Activated CD4-positive, alpha-beta T cell treated with anti-CD3 and anti-CD28 coated beads for 36 hours (primary cell): ENCODE measurements at regions not wholly inside any gene's neighbourhood (a gene's known extent, or its start where the extent isn't known, plus 50 kb on each side); places are given as distances from the start of the nearest gene placed in this dataset.
"Not testable (repeated sequence)": the region's sequence is repeated elsewhere in the genome, so short reads cannot be mapped to it uniquely, and the experiment has no call there.

Experiments used
- ATAC-seq: fragments of 200-7000 bp; cut with Tn5 transposase; one replicate; pipeline ENCODE4 v1.10.0; 2021; ENCODE audit warnings: mild to moderate bottlenecking, moderate library complexity
- CTCF ChIA-PET: fragments of 350-600 bp; sonication (Branson Sonifier 250); formaldehyde crosslinking; loops from one replicate; lab custom pipeline; 2021; ENCODE audit warnings: antibody characterized with exemption; lab: Charles Lee
- POLR2A ChIA-PET: fragments of 350-600 bp; sonication (Branson Sonifier 250); formaldehyde crosslinking; loops from one replicate; lab custom pipeline; 2021; ENCODE audit warnings: antibody characterized with exemption, inconsistent platforms; lab: Charles Lee
- DNase-seq: peaks from one replicate; pipeline ENCODE4 v3.0.0-alpha.2; 2020
- H3K27ac Mint-ChIP-seq: one replicate; pipeline ENCODE4 v1.8.0; 2021; ENCODE audit warnings: mixed read lengths
- H3K27me3 Mint-ChIP-seq: one replicate; pipeline ENCODE4 v1.8.0; 2021; ENCODE audit warnings: mixed read lengths
- H3K36me3 Mint-ChIP-seq: one replicate; pipeline ENCODE4 v1.8.0; 2021; ENCODE audit warnings: low read depth, mixed read lengths
- H3K4me1 Mint-ChIP-seq: one replicate; pipeline ENCODE4 v1.8.0; 2021; ENCODE audit warnings: mixed read lengths
- H3K4me3 Mint-ChIP-seq: one replicate; pipeline ENCODE4 v1.8.0; 2021; ENCODE audit warnings: mild to moderate bottlenecking, moderate library complexity, mixed read lengths
- H3K9me3 Mint-ChIP-seq: one replicate; pipeline ENCODE4 v1.8.0; 2021; ENCODE audit warnings: low read depth, mixed read lengths
- intact Hi-C, 2 experiments: fragments of 100-400 bp; cut with DNase I in 1 of 2; cut with micrococcal nuclease in 1 of 2; formaldehyde crosslinking; loops; one replicate each; pipeline versions ENCODE4 v1.14.2 to v1.15.1; 2022 to 2024; cut with DNase I, micrococcal nuclease

- no peak overlapping the region for H3K4me3 Mint-ChIP-seq
These were observed 139.3 kb downstream of the FAM76B start for GRCh38 chr11:95650276-95650675.

GRCh38 chr11:95647871-95648270 is 141.7 kb downstream of the FAM76B start:
- POLR2A ChIA-PET, result no interaction called here
- Mint-ChIP-seq H3K4me3 (no peak overlapping the region), H3K9me3 (peaks cover 7% of the 10 kb centered on the region), H3K4me1 (no peaks in the 10 kb centered on the region), H3K36me3 (no peaks in the 10 kb centered on the region), H3K27ac (no peak overlapping the region), H3K27me3 (peaks cover 4% of the 10 kb centered on the region)
- intact Hi-C loops, result no loop called here
- CTCF ChIA-PET, result interaction anchor here (0.6 kb wide), 1 partner anchor 230 kb away, joined by 3 read pairs; no protein-coding TSS in a partner anchor
- DNase-seq, result no peak
- ATAC-seq, result no peak

More at GRCh38 chr11:95650276-95650675, 139.3 kb downstream of the FAM76B start:
- Mint-ChIP-seq H3K36me3 (peaks cover 2% of the 10 kb centered on the region), H3K4me1 (no peaks in the 10 kb centered on the region), H3K27me3 (peaks cover 4% of the 10 kb centered on the region), H3K9me3 (no peaks in the 10 kb centered on the region), H3K27ac (no peak overlapping the region)
- CTCF ChIA-PET, result interaction anchor here (0.6 to 1.0 kb wide), 2 partner anchors 8 to 92 kb away, joined by 3 read pairs; no protein-coding TSS in a partner anchor
- intact Hi-C loops, result no loop called here
- DNase-seq, result no peak
- POLR2A ChIA-PET, result no interaction called here
- no peak for ATAC-seq

GRCh38 chr11:95647355-95647754 is 142.2 kb downstream of the FAM76B start:
- ChIA-PET POLR2A (no interaction called here), CTCF (interaction anchor here (0.6 kb wide), 1 partner anchor 230 kb away, joined by 3 read pairs; no protein-coding TSS in a partner anchor)
- no peak for ATAC-seq
- DNase-seq, result no peak
- H3K27me3 Mint-ChIP-seq, result peaks cover 2% of the 10 kb centered on the region
- intact Hi-C loops, result no loop called here
- peaks cover 7% of the 10 kb centered on the region for H3K9me3 Mint-ChIP-seq
- H3K4me3 Mint-ChIP-seq, result no peak overlapping the region
- H3K36me3 Mint-ChIP-seq, result no peaks in the 10 kb centered on the region
- no peak overlapping the region for H3K27ac Mint-ChIP-seq
- peaks cover 3% of the 10 kb centered on the region for H3K4me1 Mint-ChIP-seq

GRCh38 chr11:95641495-95641894 is 148.1 kb downstream of the FAM76B start:
- intact Hi-C loops, result loop anchor here (2.0 kb wide), 1 partner anchor 63 kb away; no protein-coding TSS in a partner anchor
- Mint-ChIP-seq H3K36me3 (peaks cover 2% of the 10 kb centered on the region), H3K27me3 (no peaks in the 10 kb centered on the region), H3K4me1 (peaks cover 15% of the 10 kb centered on the region), H3K9me3 (peaks cover 13% of the 10 kb centered on the region), H3K27ac (peak overlapping the region; percentile 49), H3K4me3 (no peak overlapping the region)
- ATAC-seq (peak; percentile 98), DNase-seq (peak; percentile 36)
- POLR2A ChIA-PET, result no interaction called here
- CTCF ChIA-PET, result interaction anchor here (0.8 to 1.2 kb wide), 3 partner anchors 9 to 139 kb away, joined by 3 read pairs; no protein-coding TSS in a partner anchor

- no peak for ATAC-seq
- ChIA-PET CTCF (no interaction called here), POLR2A (no interaction called here)
- H3K4me3 Mint-ChIP-seq, result no peak overlapping the region
- peaks cover 15% of the 10 kb centered on the region for H3K4me1 Mint-ChIP-seq
- DNase-seq, result no peak
- H3K27me3 Mint-ChIP-seq, result no peaks in the 10 kb centered on the region
- peaks cover 6% of the 10 kb centered on the region for H3K9me3 Mint-ChIP-seq
- peaks cover 2% of the 10 kb centered on the region for H3K36me3 Mint-ChIP-seq
- no peak overlapping the region for H3K27ac Mint-ChIP-seq
- intact Hi-C loops, result no loop called here
These were observed 151.1 kb downstream of the FAM76B start for GRCh38 chr11:95638501-95638900.

GRCh38 chr11:95625164-95625900 is 164.2 kb downstream of the FAM76B start:
- Mint-ChIP-seq H3K4me3 (no peak overlapping the region), H3K9me3 (peaks cover 4% of the 10 kb centered on the region), H3K27ac (peak overlapping the region; percentile 7), H3K4me1 (no peaks in the 10 kb centered on the region), H3K36me3 (no peaks in the 10 kb centered on the region), H3K27me3 (no peaks in the 10 kb centered on the region)
- ATAC-seq (no peak), DNase-seq (peak; percentile 6)
- POLR2A ChIA-PET, result no interaction called here
- CTCF ChIA-PET, result interaction anchor here (1.2 kb wide), 1 partner anchor 8 kb away, joined by 3 read pairs; no protein-coding TSS in a partner anchor
- intact Hi-C loops, result no loop called here

- CTCF ChIA-PET, result no interaction called here
- DNase-seq, result no peak
- Mint-ChIP-seq H3K4me1 (peaks cover 4% of the 10 kb centered on the region), H3K9me3 (peaks cover 20% of the 10 kb centered on the region), H3K27ac (no peak overlapping the region), H3K27me3 (no peaks in the 10 kb centered on the region), H3K36me3 (peaks cover 10% of the 10 kb centered on the region), H3K4me3 (no peak overlapping the region)
- intact Hi-C loops, result no loop called here
- POLR2A ChIA-PET, result no interaction called here
- no peak for ATAC-seq
These were observed 173.3 kb downstream of the FAM76B start for GRCh38 chr11:95616256-95616804.

GRCh38 chr11:95611827-95612226 is 177.8 kb downstream of the FAM76B start:
- Mint-ChIP-seq H3K27me3 (no peaks in the 10 kb centered on the region), H3K4me3 (no peak overlapping the region), H3K4me1 (no peaks in the 10 kb centered on the region), H3K36me3 (no peaks in the 10 kb centered on the region), H3K27ac (no peak overlapping the region), H3K9me3 (no peaks in the 10 kb centered on the region)
- CTCF ChIA-PET, result no interaction called here
- DNase-seq (no peak), ATAC-seq (no peak)
- intact Hi-C loops, result no loop called here
- POLR2A ChIA-PET, result no interaction called here

GRCh38 chr11:95610185-95610584 is 179.4 kb downstream of the FAM76B start:
- intact Hi-C loops, DNase-seq, POLR2A ChIA-PET, CTCF ChIA-PET, H3K4me1 Mint-ChIP-seq, H3K27ac Mint-ChIP-seq, H3K9me3 Mint-ChIP-seq, H3K27me3 Mint-ChIP-seq, H3K4me3 Mint-ChIP-seq, H3K36me3 Mint-ChIP-seq, ATAC-seq: not testable (repeated sequence)

- Mint-ChIP-seq H3K27me3 (no peaks in the 10 kb centered on the region), H3K9me3 (no peaks in the 10 kb centered on the region), H3K27ac (no peak overlapping the region), H3K36me3 (no peaks in the 10 kb centered on the region), H3K4me3 (no peak overlapping the region), H3K4me1 (no peaks in the 10 kb centered on the region)
- intact Hi-C loops, result no loop called here
- CTCF ChIA-PET, result interaction anchor here (0.6 kb wide), 1 partner anchor 11 kb away, joined by 3 read pairs; no protein-coding TSS in a partner anchor
- POLR2A ChIA-PET, result no interaction called here
- ATAC-seq, result no peak
- no peak for DNase-seq
These were observed 181.5 kb downstream of the FAM76B start for GRCh38 chr11:95608093-95608492.

- H3K27me3 Mint-ChIP-seq, result no peaks in the 10 kb centered on the region
- CTCF ChIA-PET, result no interaction called here
- ATAC-seq (no peak), DNase-seq (no peak)
- intact Hi-C loops, result no loop called here
- H3K36me3 Mint-ChIP-seq, result no peaks in the 10 kb centered on the region
- POLR2A ChIA-PET, result no interaction called here
- no peak overlapping the region for H3K27ac Mint-ChIP-seq
- no peak overlapping the region for H3K4me3 Mint-ChIP-seq
- no peaks in the 10 kb centered on the region for H3K4me1 Mint-ChIP-seq
- H3K9me3 Mint-ChIP-seq, result no peaks in the 10 kb centered on the region
These were observed 182.8 kb downstream of the FAM76B start for GRCh38 chr11:95606824-95607223.
